Small intestine (tissue), 7 donors: ENCODE measurements at regions not wholly inside any gene's neighbourhood (a gene's known extent, or its start where the extent isn't known, plus 50 kb on each side); places are given as distances from the start of the nearest gene placed in this dataset.

Source experiments
- DNase-seq, 2 donors: peaks; one replicate each; pipeline versions ENCODE4 v3.0.0 to v3.0.0-alpha.2; 2013
- FAIRE-seq: peaks from 2 replicates; lab custom pipeline; 2012; peaks lifted over from hg19 to GRCh38; lab: Jason Lieb, UNC
- H3K27ac ChIP-seq, 3 donors: one replicate each; pipeline ENCODE4 v1.5.1; 2013; ENCODE audit warnings: low read length in 2 of 3, mild to moderate bottlenecking in 2 of 3, control low read depth in 1 of 3, inconsistent platforms in 1 of 3, low read depth in 1 of 3, moderate library complexity in 1 of 3
- H3K27me3 ChIP-seq, 3 donors: one replicate each; pipeline ENCODE4 v1.6.1; 2013; ENCODE audit warnings: low read length in 3 of 3, inconsistent platforms in 1 of 3; ENCODE audit not compliant: control insufficient read depth in 3 of 3, insufficient read depth in 3 of 3
- H3K36me3 ChIP-seq, 3 donors: one replicate each; pipeline ENCODE4 v1.6.1; 2013; ENCODE audit warnings: low read length in 3 of 3, inconsistent platforms in 1 of 3, low read depth in 1 of 3, mild to moderate bottlenecking in 1 of 3, moderate library complexity in 1 of 3; ENCODE audit not compliant: control insufficient read depth in 3 of 3, insufficient read depth in 2 of 3
- H3K4me1 ChIP-seq, 3 donors: one replicate each; pipeline ENCODE4 v1.6.1; 2013; ENCODE audit warnings: low read length in 2 of 3, inconsistent platforms in 1 of 3, low read depth in 1 of 3, mild to moderate bottlenecking in 1 of 3, moderate library complexity in 1 of 3; ENCODE audit not compliant: control insufficient read depth in 3 of 3, insufficient read depth in 2 of 3
- H3K4me3 ChIP-seq, 3 donors: one replicate each; pipeline ENCODE4 v1.5.1; 2013; ENCODE audit warnings: low read length in 3 of 3, control low read depth in 1 of 3, inconsistent platforms in 1 of 3, low read depth in 1 of 3, mild to moderate bottlenecking in 1 of 3, moderate library complexity in 1 of 3
- H3K9me3 ChIP-seq, 2 donors: one replicate each; pipeline ENCODE4 v1.6.1; 2013; ENCODE audit warnings: low read depth in 1 of 2, low read length in 1 of 2; ENCODE audit not compliant: control insufficient read depth in 2 of 2, insufficient read depth in 1 of 2
- WGBS, 3 donors: extraction: QIAGEN DNeasy Blood & Tissue Kit; methylation state at CpG; one replicate each; pipeline ENCODE4 v1.1.7; 2013; 5-methylcytosine and 5-hydroxymethylcytosine counted together
- donor health status: healthy with polysubstance abuse.
- donor health status: control.
- donor health status: control.
- donor health status: Bipolar disorder and iron deficiency.
- donor health status: healthy.

GRCh38 chr1:82091265-82091664 lies 290.5 kb downstream of the ADGRL2 start:
- no peaks in the 10 kb centered on the region for H3K4me1 ChIP-seq
- H3K36me3 ChIP-seq: no peaks in the 10 kb centered on the region
- H3K27me3 ChIP-seq: no peaks in the 10 kb centered on the region
- H3K27ac ChIP-seq: no peak overlapping the region
- FAIRE-seq: no peak
- no peak for DNase-seq
- WGBS, 3 donors: 87 to 91% (median 87%) methylated on average over 3 of the region's 3 CpGs
- H3K9me3 ChIP-seq: no peaks in the 10 kb centered on the region
- H3K4me3 ChIP-seq: no peak overlapping the region

- FAIRE-seq (no peak), DNase-seq (no peak)
- Histone ChIP-seq H3K9me3 (no peaks in the 10 kb centered on the region), H3K36me3 (no peaks in the 10 kb centered on the region), H3K27ac (no peak overlapping the region), H3K4me1 (no peaks in the 10 kb centered on the region), H3K27me3 (no peaks in the 10 kb centered on the region), H3K4me3 (no peak overlapping the region)
- 81 to 89% (median 83%) methylated on average over 1 of the region's 1 CpG for WGBS, 3 donors
Measured at GRCh38 chr1:82090104-82090503, 289.4 kb downstream of the ADGRL2 start.

GRCh38 chr1:82086739-82087138 lies 286.0 kb downstream of the ADGRL2 start:
- Histone ChIP-seq H3K9me3 (no peaks in the 10 kb centered on the region), H3K27me3 (no peaks in the 10 kb centered on the region), H3K36me3 (no peaks in the 10 kb centered on the region), H3K27ac (no peak overlapping the region), H3K4me1 (no peaks in the 10 kb centered on the region), H3K4me3 (no peak overlapping the region)
- DNase-seq (no peak), FAIRE-seq (no peak)
- 42 to 48% (median 45%) methylated on average over 2 of the region's 2 CpGs for WGBS, 3 donors

- no peaks in the 10 kb centered on the region for H3K9me3 ChIP-seq
- DNase-seq: no peak
- no peak overlapping the region for H3K4me3 ChIP-seq
- no peak overlapping the region for H3K27ac ChIP-seq
- no peaks in the 10 kb centered on the region for H3K27me3 ChIP-seq
- WGBS, 3 donors: 86 to 92% (median 87%) methylated on average over 1 of the region's 1 CpG
- H3K4me1 ChIP-seq: no peaks in the 10 kb centered on the region
- FAIRE-seq: no peak
- H3K36me3 ChIP-seq: no peaks in the 10 kb centered on the region
Measured at GRCh38 chr1:82079607-82080006, 278.9 kb downstream of the ADGRL2 start.

- Histone ChIP-seq H3K27me3 (no peaks in the 10 kb centered on the region), H3K36me3 (no peaks in the 10 kb centered on the region), H3K27ac (no peak overlapping the region), H3K4me3 (no peak overlapping the region), H3K9me3 (no peaks in the 10 kb centered on the region), H3K4me1 (no peaks in the 10 kb centered on the region)
- DNase-seq: no peak
- FAIRE-seq: no peak
- 92 to 97% (median 97%) methylated on average over 1 of the region's 1 CpG for WGBS, 3 donors
Measured at GRCh38 chr1:82073659-82074058, 272.9 kb downstream of the ADGRL2 start.

GRCh38 chr1:82073071-82073470 lies 272.3 kb downstream of the ADGRL2 start:
- Histone ChIP-seq H3K27me3 (no peaks in the 10 kb centered on the region), H3K4me3 (no peak overlapping the region)
- WGBS, 3 donors: 40 to 47% (median 44%) methylated on average over 1 of the region's 1 CpG

GRCh38 chr1:82065916-82066315 lies 265.2 kb downstream of the ADGRL2 start:
- WGBS, 3 donors: 75 to 88% (median 81%) methylated on average over 4 of the region's 4 CpGs
- no peaks in the 10 kb centered on the region for H3K27me3 ChIP-seq
- H3K4me1 ChIP-seq: no peaks in the 10 kb centered on the region
- FAIRE-seq (no peak), DNase-seq (no peak)
- no peak overlapping the region for H3K4me3 ChIP-seq
- H3K9me3 ChIP-seq: no peaks in the 10 kb centered on the region
- H3K36me3 ChIP-seq: no peaks in the 10 kb centered on the region
- no peak overlapping the region for H3K27ac ChIP-seq

More at GRCh38 chr1:82073071-82073470, 272.3 kb downstream of the ADGRL2 start:
- Histone ChIP-seq H3K36me3 (no peaks in the 10 kb centered on the region), H3K9me3 (no peaks in the 10 kb centered on the region), H3K27ac (no peak overlapping the region), H3K4me1 (no peaks in the 10 kb centered on the region)
- FAIRE-seq: no peak
- DNase-seq: no peak

- FAIRE-seq: no peak
- WGBS, 3 donors: 3 to 30% (median 3%) methylated on average over 1 of the region's 1 CpG
- no peak overlapping the region for H3K27ac ChIP-seq
- H3K4me1 ChIP-seq: no peaks in the 10 kb centered on the region
- H3K27me3 ChIP-seq: no peaks in the 10 kb centered on the region
- no peaks in the 10 kb centered on the region for H3K9me3 ChIP-seq
- H3K4me3 ChIP-seq: no peak overlapping the region
- H3K36me3 ChIP-seq: no peaks in the 10 kb centered on the region
- DNase-seq: no peak
Measured at GRCh38 chr1:82064691-82065090, 264.0 kb downstream of the ADGRL2 start.

- no peaks in the 10 kb centered on the region for H3K9me3 ChIP-seq
- no peak for DNase-seq
- peaks cover 0 to 5% (median 0%) of the 10 kb centered on the region in 3 donors for H3K27me3 ChIP-seq
- 38 to 60% (median 53%) methylated on average over 2 of the region's 2 CpGs for WGBS, 3 donors
- no peak for FAIRE-seq
- H3K27ac ChIP-seq: no peak overlapping the region
- no peak overlapping the region for H3K4me3 ChIP-seq
- H3K4me1 ChIP-seq: no peaks in the 10 kb centered on the region
- H3K36me3 ChIP-seq: no peaks in the 10 kb centered on the region
Measured at GRCh38 chr1:82062206-82062605, 261.5 kb downstream of the ADGRL2 start.
